OCI-LY1 (cell line): ENCODE measurements at regions not wholly inside any gene's neighbourhood (a gene's known extent, or its start where the extent isn't known, plus 50 kb on each side); places are given as distances from the start of the nearest gene placed in this dataset.

Source experiments
- H2AFZ ChIP-seq: fragments of 200-600 bp; sonication (generic), shearing (Covaris generic); 2 replicates; pipeline ENCODE4 v1.6.0; 2014; ENCODE audit warnings: antibody characterized with exemption, mild to moderate bottlenecking, low read length
- H3F3A ChIP-seq: fragments of 200-600 bp; sonication (generic), shearing (Covaris generic); 2 replicates; pipeline ENCODE4 v1.6.0; 2014; ENCODE audit warnings: mild to moderate bottlenecking, antibody characterized with exemption, low read length, moderate library complexity; ENCODE audit not compliant: insufficient read depth
- H3K27ac ChIP-seq: fragments of 200-600 bp; sonication (generic); 2 replicates; pipeline ENCODE4 v1.5.1; 2014; ENCODE audit warnings: low read length, mixed run types, mild to moderate bottlenecking, low read depth; ENCODE audit not compliant: poor library complexity, severe bottlenecking
- H3K27me3 ChIP-seq: fragments of 200-600 bp; sonication (generic); 2 replicates; pipeline ENCODE4 v1.6.0; 2014; ENCODE audit warnings: antibody characterized with exemption, mild to moderate bottlenecking, low read length, moderate library complexity; ENCODE audit not compliant: insufficient read depth
- H3K36me3 ChIP-seq: fragments of 200-600 bp; sonication (generic); 2 replicates; pipeline ENCODE4 v1.6.1; 2014; ENCODE audit warnings: mild to moderate bottlenecking, antibody characterized with exemption, low read length, moderate library complexity, mixed read lengths; ENCODE audit not compliant: insufficient read depth
- H3K4me1 ChIP-seq: fragments of 200-600 bp; sonication (generic); 2 replicates; pipeline ENCODE4 v1.5.1; 2014; ENCODE audit warnings: mild to moderate bottlenecking, low read length, moderate library complexity; ENCODE audit not compliant: insufficient read depth, severe bottlenecking
- H3K4me2 ChIP-seq: fragments of 200-600 bp; sonication (generic), shearing (Covaris generic); 2 replicates; pipeline ENCODE4 v1.6.1; 2014; ENCODE audit warnings: low read length
- H3K4me3 ChIP-seq: fragments of 200-600 bp; sonication (generic); 2 replicates; pipeline ENCODE4 v1.5.1; 2014; ENCODE audit warnings: low read length, low read depth, mild to moderate bottlenecking, mixed read lengths; ENCODE audit not compliant: poor library complexity, severe bottlenecking
- H3K79me2 ChIP-seq: fragments of 200-600 bp; shearing (Covaris generic); 2 replicates; pipeline ENCODE4 v1.6.1; 2016; ENCODE audit warnings: mixed run types, low read length, mixed read lengths; ENCODE audit not compliant: insufficient read depth
- H3K9ac ChIP-seq: fragments of 200-600 bp; sonication (generic), shearing (Covaris generic); 2 replicates; pipeline ENCODE4 v1.6.1; 2014; ENCODE audit warnings: mild to moderate bottlenecking, low read length, mixed read lengths
- H3K9me2 ChIP-seq: fragments of 200-600 bp; sonication (generic), shearing (Covaris generic); 2 replicates; pipeline ENCODE4 v1.6.1; 2014; ENCODE audit warnings: low read depth, mild to moderate bottlenecking, low read length, mixed read lengths
- H3K9me3 ChIP-seq: fragments of 200-600 bp; shearing (Covaris generic); 2 replicates; pipeline ENCODE4 v1.6.1; 2014; ENCODE audit warnings: low read length, mixed read lengths
- H4K20me1 ChIP-seq: fragments of 200-600 bp; sonication (generic), shearing (Covaris generic); 2 replicates; pipeline ENCODE4 v1.6.0; 2016; ENCODE audit warnings: mild to moderate bottlenecking, low read length; ENCODE audit not compliant: insufficient read depth
- EZH2 ChIP-seq: fragments of 200-600 bp; sonication (generic), shearing (Covaris generic); IDR thresholded peaks from 2 replicates; pipeline ENCODE4 v1.8.0; 2017; ENCODE audit warnings: borderline replicate concordance, mixed run types, mild to moderate bottlenecking, antibody characterized with exemption, low read length, moderate library complexity, mixed read lengths
- TF ChIP-seq, protein P1 (sequence below): fragments of 200-600 bp; sonication (generic), shearing (Covaris generic); IDR thresholded peaks from 2 replicates; pipeline ENCODE4 v1.5.1; 2017; ENCODE audit warnings: mild to moderate bottlenecking, antibody characterized with exemption, low read length, moderate library complexity, mixed read lengths

DNA sequence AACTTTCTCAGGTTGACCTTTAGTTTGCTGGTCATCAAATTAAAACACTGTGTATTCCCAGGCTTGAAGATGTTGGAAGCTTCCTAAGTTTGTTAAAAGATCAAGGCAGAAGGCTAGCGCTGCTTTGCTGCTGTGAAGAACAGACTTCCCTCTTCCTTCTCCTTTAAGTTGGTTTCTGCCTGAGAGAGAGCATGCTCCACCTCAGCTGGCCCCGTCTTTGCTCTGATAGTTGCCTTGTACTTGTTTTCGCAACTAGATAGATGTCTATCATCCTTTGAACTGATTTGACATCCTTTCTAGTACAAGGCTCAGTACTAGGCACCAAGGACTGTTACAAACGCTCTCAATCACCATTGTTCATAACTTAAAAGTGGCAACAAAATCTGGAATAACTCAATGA is 177.8 kb upstream of the MKLN1 start:
- no peaks in the 10 kb centered on the region for H4K20me1 ChIP-seq
- H2AFZ ChIP-seq, result no peak overlapping the region

DNA sequence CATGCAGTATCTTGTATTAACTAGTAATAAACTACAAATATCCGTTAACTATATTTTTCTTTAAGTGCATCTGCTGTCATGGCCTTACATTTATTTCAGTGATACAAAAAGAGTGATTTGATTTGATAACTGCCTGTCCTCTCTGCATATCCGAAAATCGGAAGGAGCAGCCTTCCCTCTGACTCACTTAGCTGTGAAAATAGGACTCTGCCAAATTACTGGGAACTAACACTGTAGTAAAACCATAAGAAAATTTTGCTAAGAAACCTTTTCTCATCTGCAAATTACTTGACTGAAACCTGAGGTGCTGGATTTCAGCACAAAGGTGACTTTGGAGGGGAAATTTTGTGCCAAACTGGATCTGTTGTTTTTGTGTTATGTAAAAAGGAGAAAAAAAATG is 176.6 kb upstream of the MKLN1 start:
- H3K9ac ChIP-seq, result no peak overlapping the region
- no peaks in the 10 kb centered on the region for H3K36me3 ChIP-seq
- no peaks in the 10 kb centered on the region for H3K27me3 ChIP-seq
- H3K9me3 ChIP-seq, result no peaks in the 10 kb centered on the region
- H3K4me1 ChIP-seq, result peaks cover 9% of the 10 kb centered on the region
- no peak overlapping the region for H3K4me3 ChIP-seq
- no peaks in the 10 kb centered on the region for H4K20me1 ChIP-seq
- no peaks in the 10 kb centered on the region for H3F3A ChIP-seq
- no peaks in the 10 kb centered on the region for H3K9me2 ChIP-seq
- no peak overlapping the region; the same call in 1 of the 2 replicates for H2AFZ ChIP-seq
- TF ChIP-seq, protein P1, sequence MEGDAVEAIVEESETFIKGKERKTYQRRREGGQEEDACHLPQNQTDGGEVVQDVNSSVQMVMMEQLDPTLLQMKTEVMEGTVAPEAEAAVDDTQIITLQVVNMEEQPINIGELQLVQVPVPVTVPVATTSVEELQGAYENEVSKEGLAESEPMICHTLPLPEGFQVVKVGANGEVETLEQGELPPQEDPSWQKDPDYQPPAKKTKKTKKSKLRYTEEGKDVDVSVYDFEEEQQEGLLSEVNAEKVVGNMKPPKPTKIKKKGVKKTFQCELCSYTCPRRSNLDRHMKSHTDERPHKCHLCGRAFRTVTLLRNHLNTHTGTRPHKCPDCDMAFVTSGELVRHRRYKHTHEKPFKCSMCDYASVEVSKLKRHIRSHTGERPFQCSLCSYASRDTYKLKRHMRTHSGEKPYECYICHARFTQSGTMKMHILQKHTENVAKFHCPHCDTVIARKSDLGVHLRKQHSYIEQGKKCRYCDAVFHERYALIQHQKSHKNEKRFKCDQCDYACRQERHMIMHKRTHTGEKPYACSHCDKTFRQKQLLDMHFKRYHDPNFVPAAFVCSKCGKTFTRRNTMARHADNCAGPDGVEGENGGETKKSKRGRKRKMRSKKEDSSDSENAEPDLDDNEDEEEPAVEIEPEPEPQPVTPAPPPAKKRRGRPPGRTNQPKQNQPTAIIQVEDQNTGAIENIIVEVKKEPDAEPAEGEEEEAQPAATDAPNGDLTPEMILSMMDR, result no peak
- no peak for TF ChIP-seq EZH2
- H3K79me2 ChIP-seq, result no peaks in the 10 kb centered on the region
- no peak overlapping the region for H3K27ac ChIP-seq
- no peak overlapping the region for H3K4me2 ChIP-seq

More for the DNA sequence above, 177.8 kb upstream of the MKLN1 start:
- Histone ChIP-seq H3K36me3 (no peaks in the 10 kb centered on the region), H3K9ac (no peak overlapping the region), H3K4me1 (peaks cover 17% of the 10 kb centered on the region), H3K9me2 (no peaks in the 10 kb centered on the region), H3F3A (no peaks in the 10 kb centered on the region), H3K79me2 (no peaks in the 10 kb centered on the region), H3K27me3 (no peaks in the 10 kb centered on the region), H3K9me3 (no peaks in the 10 kb centered on the region), H3K4me3 (no peak overlapping the region), H3K4me2 (no peak overlapping the region), H3K27ac (no peak overlapping the region)
- no peak for TF ChIP-seq EZH2

DNA sequence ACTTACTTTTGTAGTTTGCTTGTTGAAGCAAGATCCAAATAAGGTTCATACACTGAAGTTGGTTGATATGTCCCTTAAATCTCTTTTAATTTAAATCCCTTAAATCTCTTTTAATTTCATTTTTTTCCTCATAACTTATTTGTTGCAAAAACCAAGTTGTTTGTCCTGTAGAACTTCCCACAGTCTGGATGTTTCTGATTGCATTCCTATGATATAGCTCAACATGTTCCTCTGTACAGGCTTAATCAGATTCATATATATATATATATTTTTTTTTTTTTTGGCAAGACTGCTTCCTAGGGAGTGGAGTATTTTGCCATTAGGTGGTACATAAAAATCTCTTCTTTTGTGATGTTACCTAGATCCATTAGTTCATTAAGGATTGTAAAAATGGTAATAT is 174.9 kb upstream of the MKLN1 start:
- Histone ChIP-seq H3K79me2 (no peaks in the 10 kb centered on the region), H3K4me3 (no peak overlapping the region), H3K36me3 (no peaks in the 10 kb centered on the region), H3K9ac (no peak overlapping the region), H2AFZ (no peak overlapping the region), H3K4me2 (no peak overlapping the region), H3K27ac (no peak overlapping the region), H3F3A (0 out of 2 replicates have a peak, but pooled peaks cover 3% of the 10 kb centered on the region), H3K9me2 (no peaks in the 10 kb centered on the region), H3K27me3 (no peaks in the 10 kb centered on the region), H3K4me1 (peaks cover 3% of the 10 kb centered on the region), H4K20me1 (no peaks in the 10 kb centered on the region), H3K9me3 (no peaks in the 10 kb centered on the region)
- TF ChIP-seq, protein P1, result no peak
- no peak for TF ChIP-seq EZH2

DNA sequence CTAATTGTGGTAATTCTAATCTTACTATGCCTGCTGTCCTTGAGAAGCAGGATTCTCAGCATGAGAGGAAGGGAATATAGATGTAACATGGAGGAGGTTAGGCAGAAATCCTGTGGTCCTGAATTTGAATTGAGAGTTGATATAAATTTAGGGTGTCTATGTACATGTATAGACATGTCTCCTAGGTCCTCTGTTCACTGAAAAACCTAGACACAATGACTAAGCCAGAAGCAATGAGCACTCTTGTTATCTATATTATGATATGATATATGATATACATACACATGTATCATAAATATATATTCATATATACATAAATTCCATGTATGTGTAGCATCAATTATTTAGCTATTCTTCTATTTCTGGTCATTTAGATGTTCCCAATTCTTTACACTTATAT is 173.3 kb upstream of the MKLN1 start:
- H3K9me2 ChIP-seq, result no peaks in the 10 kb centered on the region
- H3K79me2 ChIP-seq, result no peaks in the 10 kb centered on the region
- no peak overlapping the region for H3K9ac ChIP-seq
- H3K27ac ChIP-seq, result no peak overlapping the region
- no peaks in the 10 kb centered on the region for H3K27me3 ChIP-seq
- no peaks in the 10 kb centered on the region for H4K20me1 ChIP-seq
- no peaks in the 10 kb centered on the region for H3K9me3 ChIP-seq
- no peak overlapping the region for H2AFZ ChIP-seq
- 0 out of 2 replicates have a peak, but pooled peaks cover 3% of the 10 kb centered on the region for H3F3A ChIP-seq
- no peak overlapping the region for H3K4me2 ChIP-seq
- TF ChIP-seq, protein P1, result no peak
- TF ChIP-seq EZH2, result no peak
- H3K4me3 ChIP-seq, result no peak overlapping the region
- H3K4me1 ChIP-seq, result no peaks in the 10 kb centered on the region
- H3K36me3 ChIP-seq, result no peaks in the 10 kb centered on the region
